HG02642 (cell line): ENCODE measurements at regions not wholly inside any gene's neighbourhood (a gene's known extent, or its start where the extent isn't known, plus 50 kb on each side); places are given as distances from the start of the nearest gene placed in this dataset.

ENCODE experiments used
- ATAC-seq: cut with Tn5 transposase; IDR thresholded peaks from one replicate; pipeline ENCODE4 v1.9.1; 2021; ENCODE audit warnings: mild to moderate bottlenecking; ENCODE audit not compliant: unreplicated experiment, poor library complexity

DNA sequence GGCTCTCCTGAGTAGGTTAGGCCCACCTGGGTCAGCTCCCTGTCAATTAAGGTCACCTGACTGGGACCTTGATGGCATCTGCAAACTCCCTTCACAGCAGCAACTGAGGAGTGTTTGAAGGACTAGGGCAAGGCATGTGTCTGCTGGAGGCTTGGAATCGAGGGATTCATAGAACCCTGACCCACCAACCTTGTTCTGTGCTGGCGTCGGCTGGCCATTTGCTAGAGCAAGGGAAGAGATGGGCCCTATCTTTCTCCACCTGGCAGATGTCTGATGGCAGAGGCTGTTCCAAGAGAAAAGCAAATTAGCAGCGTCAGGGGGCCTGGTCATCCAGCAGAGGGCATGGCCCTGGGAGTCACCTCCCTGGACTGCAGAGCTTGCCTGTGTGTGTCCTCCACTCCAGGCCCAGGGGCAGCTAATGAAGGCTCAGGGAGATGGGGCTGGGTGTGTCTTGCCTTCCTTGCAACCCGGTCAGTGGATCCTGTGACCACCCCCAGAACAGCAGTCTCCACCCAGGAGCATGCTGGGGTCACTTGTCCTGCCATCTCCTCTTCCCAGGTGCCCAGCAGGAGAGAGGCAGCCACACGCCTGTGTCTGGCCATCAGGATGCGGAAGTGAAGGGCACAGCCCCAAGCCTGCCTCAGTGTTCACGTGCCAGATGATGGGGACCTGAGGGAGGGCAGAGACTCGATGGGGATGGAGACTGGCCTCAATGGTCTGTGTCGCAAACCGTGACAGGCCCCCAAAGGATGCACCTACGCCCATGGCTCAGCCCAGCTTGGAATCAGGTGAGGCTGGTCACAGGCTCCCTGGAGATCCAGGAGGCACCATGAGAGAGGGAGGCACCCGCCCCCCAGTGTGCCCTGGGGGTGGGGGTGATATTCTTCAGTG, 53.9 kb downstream of the BARX1 start:
- no peak for ATAC-seq

- ATAC-seq, result no peak
Observed at GRCh38 chr9:93900436-93900819, 54.7 kb downstream of the BARX1 start.

GRCh38 chr9:93899609-93900435, 55.3 kb downstream of the BARX1 start:
- ATAC-seq, result no peak

DNA sequence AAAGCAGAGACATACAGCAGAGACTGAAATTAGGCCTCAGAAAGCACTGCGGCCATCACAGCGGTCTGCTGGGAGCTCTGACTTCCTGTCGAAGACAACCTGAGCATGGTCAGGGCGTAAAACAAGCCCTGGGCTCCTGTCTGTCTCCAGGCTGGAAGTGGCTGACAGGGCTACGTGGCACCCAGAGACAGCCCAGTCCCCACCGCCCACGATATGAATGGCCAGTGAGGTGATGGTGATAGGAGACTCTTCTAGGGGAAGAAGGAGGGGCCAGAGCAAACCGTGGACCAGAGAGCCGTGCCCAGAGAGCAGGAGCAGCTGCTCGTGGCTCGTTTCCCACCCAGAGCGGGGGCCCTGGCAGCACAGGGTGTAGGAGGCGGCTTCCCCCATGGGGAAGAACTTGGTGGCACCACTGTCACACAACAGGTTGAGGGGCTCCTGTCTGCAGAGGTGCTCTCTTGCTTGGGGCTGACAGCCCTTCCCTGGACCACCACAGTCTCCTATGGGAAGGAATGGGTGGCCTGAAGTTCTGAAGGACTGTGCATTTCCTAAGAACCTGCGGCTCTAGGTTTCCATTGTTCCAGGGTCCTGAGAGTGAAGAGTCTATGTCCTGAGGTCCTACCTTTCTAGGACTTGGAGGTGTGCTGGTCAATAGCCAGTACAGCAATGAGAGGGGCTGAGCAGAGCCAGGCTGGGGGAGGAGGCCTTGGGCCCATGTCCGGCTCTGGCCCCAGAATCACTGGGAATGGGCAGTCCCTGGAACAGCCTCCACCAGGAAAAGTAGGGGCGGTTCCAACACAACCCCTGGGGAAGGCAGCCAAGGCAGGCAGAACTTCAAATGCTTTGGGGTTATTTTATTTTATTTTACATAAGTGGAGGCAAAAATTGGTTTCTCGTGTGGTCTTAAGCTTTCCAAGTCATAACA, 56.4 kb downstream of the BARX1 start:
- ATAC-seq, result no peak

DNA sequence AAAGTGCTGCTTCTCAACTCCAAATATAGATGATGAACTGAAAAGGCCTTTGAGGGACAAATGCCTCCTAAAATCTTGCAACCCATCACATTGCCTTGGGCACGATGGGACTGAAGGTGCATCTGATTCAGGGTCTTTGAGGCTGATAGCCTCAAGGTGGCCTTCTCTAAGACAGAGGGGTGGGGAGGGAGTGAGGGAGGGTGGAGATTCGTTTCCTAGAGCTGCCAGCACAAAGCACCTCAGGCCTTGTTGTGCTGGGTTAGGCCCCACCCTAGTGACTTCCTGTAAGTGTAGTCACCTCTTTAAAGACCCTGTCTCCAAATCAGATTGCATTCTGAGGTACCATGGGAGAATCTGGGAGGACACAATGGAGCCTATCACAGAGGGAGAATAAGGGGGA, 57.1 kb downstream of the BARX1 start:
- ATAC-seq, result no peak

DNA sequence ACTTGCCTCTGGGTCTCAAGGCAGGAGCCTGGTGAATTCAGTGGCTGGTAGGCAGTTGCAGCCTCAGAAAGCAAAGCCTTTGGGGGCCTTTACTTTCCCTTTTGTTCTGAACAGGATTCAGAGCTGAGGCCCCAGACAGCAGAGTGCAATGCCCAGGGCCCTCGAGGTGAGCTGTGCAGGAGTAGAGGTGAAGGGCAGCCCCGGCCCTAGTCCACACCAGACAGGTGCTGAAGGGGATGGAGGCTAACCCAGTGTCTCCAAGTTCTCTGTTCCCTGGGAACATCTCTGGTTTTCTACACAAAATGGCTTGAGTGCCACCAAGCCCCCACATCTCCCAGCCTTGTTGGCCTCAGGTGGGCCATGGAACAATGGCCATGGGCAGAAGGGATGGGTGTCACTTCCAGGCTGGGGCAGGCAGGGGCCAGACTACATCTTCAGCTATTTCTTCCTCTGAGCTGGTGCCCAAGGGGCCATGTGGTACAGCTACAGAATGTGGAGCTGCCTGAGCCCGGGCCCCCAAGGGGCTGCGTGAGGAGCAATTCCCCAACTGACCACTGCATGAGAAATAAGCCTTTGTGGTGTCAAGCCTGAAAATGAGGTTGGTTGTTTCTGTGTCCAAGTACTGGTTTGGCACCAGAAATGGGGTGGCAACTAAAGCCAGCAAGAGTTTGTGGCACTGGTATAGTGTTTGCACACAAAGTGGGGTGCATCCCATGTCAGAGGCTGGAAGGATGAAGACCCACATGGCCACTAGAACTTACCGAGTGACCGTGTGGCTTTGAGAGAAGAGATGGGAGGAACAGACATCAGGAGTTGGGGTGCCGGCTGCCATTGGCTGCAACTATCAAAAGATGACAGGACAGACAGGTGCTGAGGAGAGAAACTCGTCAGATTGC, 57.8 kb downstream of the BARX1 start:
- no peak for ATAC-seq

GRCh38 chr9:93896496-93897033, 58.6 kb downstream of the BARX1 start:
- no peak for ATAC-seq

DNA sequence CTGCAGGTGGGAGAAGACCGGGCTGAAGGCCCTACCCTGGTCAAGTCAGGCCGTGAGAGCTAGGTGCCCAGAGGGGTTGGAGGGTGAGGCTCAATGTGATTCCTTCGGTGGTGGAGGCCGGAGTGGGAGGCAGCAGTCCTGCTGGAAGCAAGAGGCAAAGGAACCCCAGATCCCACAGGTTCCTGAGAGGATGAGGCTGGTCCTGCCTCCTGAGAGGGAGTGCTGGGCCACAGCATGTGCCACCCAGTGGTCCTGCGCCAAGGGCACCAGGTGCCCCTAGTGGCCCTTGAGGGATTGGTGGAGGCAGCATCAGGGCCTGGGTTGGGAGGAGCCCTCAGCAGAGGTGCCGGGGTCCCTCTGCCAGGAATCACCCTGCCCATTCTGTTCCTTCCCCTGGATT, 59.1 kb downstream of the BARX1 start:
- ATAC-seq, result no peak

DNA sequence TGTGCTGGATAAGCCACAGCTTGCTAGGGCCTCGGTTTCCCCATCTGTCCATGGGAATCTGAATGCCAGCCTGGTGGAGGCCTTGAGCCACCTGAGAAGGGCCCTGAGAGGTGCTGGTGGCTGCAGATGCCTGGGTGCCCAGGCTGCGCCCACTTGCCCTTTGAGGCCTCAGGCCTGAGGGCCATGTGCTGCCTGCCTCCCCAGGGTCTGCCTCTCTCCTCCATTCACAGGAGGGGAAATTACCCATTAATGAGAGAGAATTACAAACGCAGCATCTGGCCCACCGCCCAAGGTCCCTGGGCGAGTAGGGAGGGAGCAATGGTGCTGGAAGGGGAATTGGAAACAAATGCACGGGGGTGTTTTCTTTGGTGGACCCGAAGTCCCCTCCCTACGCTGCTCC, 59.6 kb downstream of the BARX1 start:
- no peak for ATAC-seq

GRCh38 chr9:93894691-93895079, 60.5 kb downstream of the BARX1 start:
- no peak for ATAC-seq

- ATAC-seq, result no peak
Observed at GRCh38 chr9:93893899-93894690, 61.1 kb downstream of the BARX1 start.

GRCh38 chr9:93893194-93893593, 62.0 kb downstream of the BARX1 start:
- ATAC-seq, result no peak

DNA sequence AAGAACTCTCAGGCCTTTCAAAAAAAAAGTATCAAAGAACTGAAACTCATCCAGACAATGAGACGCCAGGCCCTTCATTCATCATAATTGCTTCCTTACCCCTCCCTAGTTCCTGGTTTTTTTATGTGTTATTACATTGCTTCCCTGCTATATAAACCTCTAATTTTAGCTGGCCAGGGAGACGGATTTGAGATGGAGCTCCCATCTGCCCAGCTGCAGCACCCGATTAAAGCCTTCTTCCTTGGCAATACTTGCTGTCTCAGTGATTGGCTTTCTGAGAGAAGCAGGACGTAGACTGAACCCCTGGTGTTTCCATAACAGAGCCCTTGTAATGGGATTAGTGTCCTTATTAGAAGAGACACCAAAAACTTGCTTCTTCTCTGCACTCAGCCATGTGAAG, 62.4 kb downstream of the BARX1 start:
- no peak for ATAC-seq

GRCh38 chr9:93891549-93892310, 63.4 kb downstream of the BARX1 start:
- no peak for ATAC-seq

DNA sequence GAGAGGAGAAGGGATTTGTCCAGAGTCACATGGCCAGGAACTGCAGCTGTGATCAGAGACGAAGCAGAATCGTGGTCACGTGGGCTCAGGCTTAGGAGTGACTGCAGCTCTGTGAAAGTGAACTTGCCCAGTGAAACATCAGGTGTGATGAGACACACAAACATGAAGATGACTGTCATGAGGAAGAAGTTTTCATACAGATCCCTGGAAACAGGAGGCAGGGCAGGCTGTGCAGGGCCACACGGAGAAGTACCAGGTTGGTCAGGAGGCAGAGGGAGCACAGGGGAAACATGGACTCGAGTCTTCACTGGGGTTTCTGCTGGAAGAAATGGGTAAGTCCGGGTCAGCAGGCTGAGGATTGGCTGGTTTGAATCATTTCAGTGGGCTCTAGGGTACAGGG, 64.1 kb downstream of the BARX1 start:
- no peak for ATAC-seq

- no peak for ATAC-seq
Observed at GRCh38 chr9:93890436-93890935, 64.7 kb downstream of the BARX1 start.

GRCh38 chr9:93886911-93887310, 68.2 kb downstream of the BARX1 start:
- ATAC-seq, result no peak

- ATAC-seq, result no peak
Observed at GRCh38 chr9:93884808-93885207, 70.3 kb downstream of the BARX1 start.
